ENCODE measurements at regions not wholly inside any gene's neighbourhood (a gene's known extent, or its start where the extent isn't known, plus 50 kb on each side); places are given as distances from the start of the nearest gene placed in this dataset.

GRCh38 chr5:3011764-3012017 is 260.2 kb upstream of the IRX2 start:
- Histone ChIP-seq H3K27me3 (no peaks in the 10 kb centered on the region), H3K9me3 (no peaks in the 10 kb centered on the region), H3K4me1 (no peaks in the 10 kb centered on the region), H3K27ac (no peak overlapping the region), H3K36me3 (replicated peaks in 1 of 2; ENCODE audit: insufficient read depth in 1 of 2, low read depth in 2 of 2) (no peaks in the 10 kb centered on the region), H3K4me3 (no peak overlapping the region)
- no peak for TF ChIP-seq CTCF (IDR thresholded peaks at IDR 0.05)
- TF ChIP-seq POLR2A (IDR thresholded peaks at IDR 0.05) = no peak
- 48 to 57% methylated on average over 3 of the region's 3 CpGs for WGBS, 2 donors
- intact Hi-C loops (cut with DNase I) = no loop called here
- DNase-seq (no peak), ATAC-seq (no peak)

GRCh38 chr5:3010953-3011763 is 259.7 kb upstream of the IRX2 start:
- Histone ChIP-seq H3K4me3 (no peak overlapping the region), H3K27ac (no peak overlapping the region), H3K36me3 (replicated peaks in 1 of 2; ENCODE audit: insufficient read depth in 1 of 2, low read depth in 2 of 2) (no peaks in the 10 kb centered on the region), H3K27me3 (no peaks in the 10 kb centered on the region), H3K4me1 (no peaks in the 10 kb centered on the region), H3K9me3 (no peaks in the 10 kb centered on the region)
- TF ChIP-seq POLR2A (IDR thresholded peaks at IDR 0.05) = no peak
- TF ChIP-seq CTCF (IDR thresholded peaks at IDR 0.05) = no peak
- DNase-seq (no peak), ATAC-seq (no peak)
- 57 to 75% methylated on average over 9 of the region's 9 CpGs for WGBS, 2 donors
- intact Hi-C loops (cut with DNase I) = no loop called here

- WGBS, 2 donors = 52 to 53% methylated on average over 9 of the region's 9 CpGs
- TF ChIP-seq CTCF (IDR thresholded peaks at IDR 0.05) (no peak), POLR2A (IDR thresholded peaks at IDR 0.05) (no peak)
- no peak overlapping the region for H3K4me3 ChIP-seq
- ATAC-seq (no peak), DNase-seq (no peak)
- no peak overlapping the region for H3K27ac ChIP-seq
- no peaks in the 10 kb centered on the region for H3K9me3 ChIP-seq
- no peaks in the 10 kb centered on the region for H3K36me3 ChIP-seq (replicated peaks in 1 of 2; ENCODE audit: insufficient read depth in 1 of 2, low read depth in 2 of 2)
- no peaks in the 10 kb centered on the region for H3K4me1 ChIP-seq
- intact Hi-C loops (cut with DNase I) = no loop called here
- no peaks in the 10 kb centered on the region for H3K27me3 ChIP-seq
Measured at GRCh38 chr5:3010301-3010952, 258.9 kb upstream of the IRX2 start.

GRCh38 chr5:3009605-3010004 is 258.1 kb upstream of the IRX2 start:
- H3K27me3 ChIP-seq = no peaks in the 10 kb centered on the region
- no peaks in the 10 kb centered on the region for H3K4me1 ChIP-seq
- H3K36me3 ChIP-seq (replicated peaks in 1 of 2; ENCODE audit: insufficient read depth in 1 of 2, low read depth in 2 of 2) = no peaks in the 10 kb centered on the region
- TF ChIP-seq POLR2A (IDR thresholded peaks at IDR 0.05) = no peak
- H3K9me3 ChIP-seq = no peaks in the 10 kb centered on the region
- no peak overlapping the region for H3K4me3 ChIP-seq
- H3K27ac ChIP-seq = no peak overlapping the region
- ATAC-seq (no peak), DNase-seq (no peak)
- intact Hi-C loops (cut with DNase I) = no loop called here
- WGBS, 2 donors = 36 to 43% methylated on average over 6 of the region's 6 CpGs

- H3K4me3 ChIP-seq = no peak overlapping the region
- H3K4me1 ChIP-seq = no peaks in the 10 kb centered on the region
- ATAC-seq (no peak), DNase-seq (no peak)
- intact Hi-C loops (cut with DNase I) = no loop called here
- WGBS, 2 donors = 36 to 38% methylated on average over 3 of the region's 3 CpGs
- H3K36me3 ChIP-seq (replicated peaks in 1 of 2; ENCODE audit: insufficient read depth in 1 of 2, low read depth in 2 of 2) = no peaks in the 10 kb centered on the region
- H3K27ac ChIP-seq = no peak overlapping the region
- TF ChIP-seq POLR2A (IDR thresholded peaks at IDR 0.05) (no peak), CTCF (IDR thresholded peaks at IDR 0.05) (no peak)
- no peaks in the 10 kb centered on the region for H3K27me3 ChIP-seq
- no peaks in the 10 kb centered on the region for H3K9me3 ChIP-seq
Measured at GRCh38 chr5:3007577-3007976, 256.1 kb upstream of the IRX2 start.

Data from body of pancreas (tissue), 4 donors.